Right atrium auricular region (tissue), 2 donors: ENCODE measurements at regions not wholly inside any gene's neighbourhood (a gene's known extent, or its start where the extent isn't known, plus 50 kb on each side); places are given as distances from the start of the nearest gene placed in this dataset.

Source experiments
- DNase-seq: peaks from one replicate; pipeline ENCODE4 v3.0.0-alpha.2; 2019; ENCODE audit warnings: low spot score
- H3K27ac ChIP-seq, 2 donors: fragments of 200-600 bp; sonication (generic); 1 replicate in 1 of 2; 2 replicates in 1 of 2; pipeline ENCODE4 v1.5.1; 2016 to 2019
- H3K27me3 ChIP-seq, 2 donors: fragments of 200-600 bp; sonication (generic); one replicate each; pipeline versions ENCODE4 v1.5.1 to v1.6.0; 2017 to 2019
- H3K36me3 ChIP-seq: fragments of 200-600 bp; sonication (generic); one replicate; pipeline ENCODE4 v1.5.1; 2016
- H3K4me1 ChIP-seq, 2 donors: fragments of 200-600 bp; sonication (generic); one replicate each; pipeline versions ENCODE4 v1.5.1 to v1.6.0; 2017 to 2019
- H3K4me3 ChIP-seq, 2 donors: fragments of 200-600 bp; sonication (generic); 1 replicate in 1 of 2; 2 replicates in 1 of 2; pipeline ENCODE4 v1.5.1; 2017 to 2019; ENCODE audit warnings: mild to moderate bottlenecking in 1 of 2, moderate library complexity in 1 of 2
- H3K9me3 ChIP-seq, 2 donors: fragments of 200-600 bp; sonication (generic); one replicate each; pipeline ENCODE4 v1.5.1; 2019
- TF ChIP-seq, protein P1 (sequence below), 2 donors: fragments of 200-600 bp; sonication (generic); IDR thresholded peaks; one replicate each; pipeline ENCODE4 v1.5.1; 2019; ENCODE audit warnings: antibody characterized with exemption in 2 of 2

DNA sequence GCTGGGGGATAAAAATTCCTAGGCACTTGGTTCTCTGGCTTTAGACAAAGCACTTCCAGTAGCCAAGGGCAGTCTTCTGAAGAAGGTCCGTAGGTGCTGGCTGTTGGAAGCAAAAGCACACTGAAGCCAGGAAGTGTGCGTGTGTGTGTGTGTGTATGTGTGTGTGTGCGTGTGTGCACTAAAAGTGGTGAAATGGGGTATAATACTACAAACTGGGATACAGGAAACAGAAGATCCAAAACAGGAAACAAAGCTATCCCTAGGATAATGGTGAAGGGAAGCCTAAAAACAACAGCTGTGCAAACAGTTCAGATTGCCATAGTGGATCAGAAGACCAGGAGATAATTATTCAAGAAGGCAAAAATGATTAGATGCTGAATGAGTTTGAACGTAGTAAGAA is 103.4 kb downstream of the IL20RB start:
- TF ChIP-seq, protein P1, sequence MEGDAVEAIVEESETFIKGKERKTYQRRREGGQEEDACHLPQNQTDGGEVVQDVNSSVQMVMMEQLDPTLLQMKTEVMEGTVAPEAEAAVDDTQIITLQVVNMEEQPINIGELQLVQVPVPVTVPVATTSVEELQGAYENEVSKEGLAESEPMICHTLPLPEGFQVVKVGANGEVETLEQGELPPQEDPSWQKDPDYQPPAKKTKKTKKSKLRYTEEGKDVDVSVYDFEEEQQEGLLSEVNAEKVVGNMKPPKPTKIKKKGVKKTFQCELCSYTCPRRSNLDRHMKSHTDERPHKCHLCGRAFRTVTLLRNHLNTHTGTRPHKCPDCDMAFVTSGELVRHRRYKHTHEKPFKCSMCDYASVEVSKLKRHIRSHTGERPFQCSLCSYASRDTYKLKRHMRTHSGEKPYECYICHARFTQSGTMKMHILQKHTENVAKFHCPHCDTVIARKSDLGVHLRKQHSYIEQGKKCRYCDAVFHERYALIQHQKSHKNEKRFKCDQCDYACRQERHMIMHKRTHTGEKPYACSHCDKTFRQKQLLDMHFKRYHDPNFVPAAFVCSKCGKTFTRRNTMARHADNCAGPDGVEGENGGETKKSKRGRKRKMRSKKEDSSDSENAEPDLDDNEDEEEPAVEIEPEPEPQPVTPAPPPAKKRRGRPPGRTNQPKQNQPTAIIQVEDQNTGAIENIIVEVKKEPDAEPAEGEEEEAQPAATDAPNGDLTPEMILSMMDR (IDR thresholded peaks at IDR 0.05): no peak
- Histone ChIP-seq H3K27me3 (no peaks in the 10 kb centered on the region), H3K9me3 (no peaks in the 10 kb centered on the region), H3K27ac (no peak overlapping the region), H3K36me3 (no peaks in the 10 kb centered on the region), H3K4me1 (no peaks in the 10 kb centered on the region), H3K4me3 (no peak overlapping the region)
- no peak for DNase-seq

DNA sequence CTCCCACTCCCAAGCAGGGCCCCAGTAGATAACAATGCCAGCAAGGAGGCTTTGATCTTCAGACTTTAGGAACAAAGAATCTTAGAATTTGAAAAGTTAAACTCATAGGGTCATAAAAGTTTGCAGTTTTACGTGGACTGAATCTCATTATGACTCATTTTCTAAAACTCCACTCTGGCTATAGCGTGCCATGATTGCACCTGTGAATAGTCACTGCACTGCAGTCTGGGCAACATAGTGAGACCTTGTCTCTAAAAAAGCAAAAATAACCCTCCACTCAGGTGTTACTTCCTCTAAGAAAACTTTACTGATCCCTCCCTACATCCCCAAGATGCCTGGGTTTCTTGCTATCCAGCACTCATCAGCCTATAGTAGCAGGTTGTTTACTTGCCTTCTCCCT is 104.5 kb downstream of the IL20RB start:
- no peak for DNase-seq

DNA sequence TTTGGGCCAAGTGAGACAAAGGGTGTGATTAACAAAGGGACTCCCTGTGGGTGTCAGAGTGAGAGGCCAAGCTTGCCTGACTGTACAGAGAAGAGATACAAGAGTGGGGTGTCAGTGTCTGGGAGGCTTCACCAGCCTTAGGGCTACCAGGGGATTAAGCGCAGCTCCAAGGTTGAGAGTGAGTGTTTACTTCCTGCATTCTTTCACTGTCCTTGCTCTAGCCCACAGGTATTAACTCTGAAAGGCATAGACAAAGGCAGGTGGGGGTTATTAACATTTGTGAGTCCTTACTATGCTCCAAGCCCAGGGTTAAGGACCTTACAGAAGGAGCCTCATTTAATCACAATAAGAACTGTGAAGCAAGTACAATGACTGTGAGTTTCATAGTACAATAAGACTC is 107.6 kb downstream of the IL20RB start:
- Histone ChIP-seq H3K4me3 (no peak overlapping the region), H3K27ac (no peak overlapping the region), H3K4me1 (no peaks in the 10 kb centered on the region), H3K9me3 (no peaks in the 10 kb centered on the region), H3K27me3 (no peaks in the 10 kb centered on the region), H3K36me3 (no peaks in the 10 kb centered on the region)
- TF ChIP-seq, protein P1 (IDR thresholded peaks at IDR 0.05): no peak
- no peak for DNase-seq

More for the DNA sequence above, 104.5 kb downstream of the IL20RB start:
- H3K27me3 ChIP-seq: no peaks in the 10 kb centered on the region
- no peak overlapping the region for H3K27ac ChIP-seq
- H3K4me1 ChIP-seq: no peaks in the 10 kb centered on the region
- H3K4me3 ChIP-seq: no peak overlapping the region
- no peaks in the 10 kb centered on the region for H3K9me3 ChIP-seq
- H3K36me3 ChIP-seq: no peaks in the 10 kb centered on the region
- TF ChIP-seq, protein P1 (IDR thresholded peaks at IDR 0.05): no peak

DNA sequence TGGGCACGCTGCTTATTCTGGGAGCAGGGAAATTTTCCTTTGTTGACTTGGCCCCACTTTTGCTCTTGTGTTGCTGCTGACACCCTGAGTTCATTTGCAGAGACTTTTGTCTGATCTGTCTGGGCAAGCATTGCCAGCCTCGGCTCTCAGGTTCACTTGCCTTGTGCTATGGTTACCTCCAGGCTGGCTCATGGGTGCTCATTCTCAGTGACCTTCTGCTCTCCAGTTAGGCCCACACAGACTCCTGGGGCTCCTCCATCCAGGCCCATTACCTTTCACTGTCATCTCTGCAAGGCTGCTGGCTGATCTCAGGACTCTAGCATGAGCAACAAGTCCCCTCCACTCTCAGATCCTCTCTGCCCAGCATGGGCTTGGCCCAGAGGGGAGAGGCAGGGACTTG is 108.3 kb downstream of the IL20RB start:
- Histone ChIP-seq H3K36me3 (no peaks in the 10 kb centered on the region), H3K9me3 (no peaks in the 10 kb centered on the region), H3K27me3 (no peaks in the 10 kb centered on the region), H3K4me3 (no peak overlapping the region), H3K4me1 (no peaks in the 10 kb centered on the region), H3K27ac (no peak overlapping the region)
- no peak for DNase-seq
- TF ChIP-seq, protein P1 (IDR thresholded peaks at IDR 0.05): no peak

DNA sequence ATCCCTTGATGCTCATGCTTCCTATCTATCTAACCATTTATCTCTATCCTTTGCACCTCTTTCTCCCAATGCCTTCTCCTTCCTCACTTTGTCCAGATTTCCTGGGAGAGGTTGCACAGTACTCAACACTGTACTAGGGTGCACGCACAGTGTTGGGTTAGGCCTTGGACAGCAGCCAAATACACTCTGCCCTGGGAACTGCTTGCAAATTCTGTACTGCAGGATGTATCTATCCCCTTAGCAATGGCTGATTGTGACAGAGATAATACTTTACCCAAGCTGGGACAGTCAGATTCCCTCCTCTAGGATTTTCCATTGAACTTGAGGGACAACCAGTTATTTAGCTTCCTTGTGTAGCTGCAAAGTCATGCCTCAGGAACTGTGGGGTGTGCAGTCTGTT is 113.3 kb downstream of the IL20RB start:
- no peaks in the 10 kb centered on the region for H3K9me3 ChIP-seq
- no peak overlapping the region for H3K27ac ChIP-seq
- H3K27me3 ChIP-seq: no peaks in the 10 kb centered on the region
- no peak overlapping the region for H3K4me3 ChIP-seq
- H3K4me1 ChIP-seq: no peaks in the 10 kb centered on the region
- H3K36me3 ChIP-seq: no peaks in the 10 kb centered on the region
- TF ChIP-seq, protein P1 (IDR thresholded peaks at IDR 0.05): no peak
- no peak for DNase-seq

DNA sequence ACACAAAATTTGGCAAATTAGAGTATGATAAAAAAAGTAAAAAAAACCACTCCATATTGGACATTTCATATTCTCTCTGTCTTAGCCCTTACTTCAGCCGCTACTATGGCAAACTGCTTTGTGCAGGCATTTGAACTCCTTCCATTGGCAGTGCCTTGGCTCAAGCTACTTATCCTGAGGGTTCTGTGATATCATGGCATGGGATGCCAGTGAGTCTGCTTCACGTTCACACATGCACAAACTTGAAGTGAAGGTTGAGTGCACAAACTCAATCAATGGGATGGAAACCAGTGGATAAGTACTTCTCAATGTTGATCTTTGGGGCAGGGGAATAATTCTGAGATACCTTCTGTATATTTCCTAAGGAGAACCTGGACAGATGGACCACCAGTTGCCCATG is 117.2 kb downstream of the IL20RB start:
- H3K9me3 ChIP-seq: no peaks in the 10 kb centered on the region
- no peaks in the 10 kb centered on the region for H3K27me3 ChIP-seq
- H3K36me3 ChIP-seq: no peaks in the 10 kb centered on the region
- no peak overlapping the region for H3K27ac ChIP-seq
- TF ChIP-seq, protein P1 (IDR thresholded peaks at IDR 0.05): no peak
- no peaks in the 10 kb centered on the region for H3K4me1 ChIP-seq
- DNase-seq: no peak
- H3K4me3 ChIP-seq: no peak overlapping the region
